HG02571 (cell line): ENCODE measurements at regions not wholly inside any gene's neighbourhood (a gene's known extent, or its start where the extent isn't known, plus 50 kb on each side); places are given as distances from the start of the nearest gene placed in this dataset.

Source experiments
- ATAC-seq: cut with Tn5 transposase; IDR thresholded peaks from one replicate; pipeline ENCODE4 v1.9.1; 2021; ENCODE audit warnings: mild to moderate bottlenecking, moderate library complexity; ENCODE audit not compliant: unreplicated experiment

DNA sequence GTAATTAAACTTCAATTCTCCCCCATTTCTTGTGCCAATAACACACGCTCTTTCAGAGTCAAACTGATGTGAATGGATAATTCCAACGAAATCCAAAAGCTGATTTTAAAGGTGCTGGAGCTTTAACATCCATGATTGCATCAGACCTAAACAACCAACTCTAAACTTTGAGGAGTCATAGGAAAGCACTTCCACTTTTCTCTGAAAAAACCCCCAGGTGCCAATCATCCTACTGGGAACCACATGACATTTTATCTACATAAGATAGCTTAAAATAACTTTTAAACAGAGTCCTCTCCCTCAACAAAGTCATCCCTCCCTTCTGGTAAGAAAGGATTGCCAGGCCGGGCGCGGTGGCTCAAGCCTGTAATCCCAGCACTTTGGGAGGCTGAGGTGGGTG is 167.7 kb upstream of the PDE10A start:
- no peak for ATAC-seq

DNA sequence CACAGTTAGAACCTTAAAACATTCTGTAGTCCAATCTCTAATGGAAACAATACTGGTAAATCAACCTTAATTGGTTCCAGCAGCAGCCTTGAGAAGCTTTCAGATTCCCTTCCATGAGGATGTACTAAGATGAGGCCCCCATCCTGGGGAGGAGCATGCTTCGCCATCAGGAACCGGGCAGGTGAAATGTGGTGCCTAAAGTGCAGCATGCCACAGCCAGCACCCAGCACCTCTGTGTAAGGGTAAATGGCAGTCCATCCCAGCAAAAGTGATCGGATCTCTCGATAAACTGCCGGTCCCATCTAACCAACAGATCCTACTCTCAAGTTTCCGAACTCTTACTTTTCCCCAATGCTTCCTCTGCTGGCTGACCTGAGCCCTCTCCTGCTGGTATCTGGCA is 166.3 kb upstream of the PDE10A start:
- ATAC-seq: no peak

DNA sequence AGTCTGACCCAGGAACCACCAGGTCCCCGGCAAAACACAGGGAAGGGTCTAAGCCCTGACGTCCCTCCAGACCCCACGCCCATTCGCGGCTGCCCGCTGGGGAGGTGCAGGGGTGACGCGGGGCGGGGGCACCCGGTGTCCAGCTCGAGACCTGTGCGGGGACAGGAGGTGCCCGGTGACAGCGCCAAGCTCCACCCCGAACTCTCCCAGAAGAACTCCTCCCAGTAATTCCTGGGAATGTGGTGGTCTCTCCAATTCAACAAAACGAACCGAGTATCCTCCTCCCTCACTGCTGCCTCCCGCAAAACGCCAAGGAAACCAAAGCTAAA is 164.1 kb upstream of the PDE10A start:
- no peak for ATAC-seq

DNA sequence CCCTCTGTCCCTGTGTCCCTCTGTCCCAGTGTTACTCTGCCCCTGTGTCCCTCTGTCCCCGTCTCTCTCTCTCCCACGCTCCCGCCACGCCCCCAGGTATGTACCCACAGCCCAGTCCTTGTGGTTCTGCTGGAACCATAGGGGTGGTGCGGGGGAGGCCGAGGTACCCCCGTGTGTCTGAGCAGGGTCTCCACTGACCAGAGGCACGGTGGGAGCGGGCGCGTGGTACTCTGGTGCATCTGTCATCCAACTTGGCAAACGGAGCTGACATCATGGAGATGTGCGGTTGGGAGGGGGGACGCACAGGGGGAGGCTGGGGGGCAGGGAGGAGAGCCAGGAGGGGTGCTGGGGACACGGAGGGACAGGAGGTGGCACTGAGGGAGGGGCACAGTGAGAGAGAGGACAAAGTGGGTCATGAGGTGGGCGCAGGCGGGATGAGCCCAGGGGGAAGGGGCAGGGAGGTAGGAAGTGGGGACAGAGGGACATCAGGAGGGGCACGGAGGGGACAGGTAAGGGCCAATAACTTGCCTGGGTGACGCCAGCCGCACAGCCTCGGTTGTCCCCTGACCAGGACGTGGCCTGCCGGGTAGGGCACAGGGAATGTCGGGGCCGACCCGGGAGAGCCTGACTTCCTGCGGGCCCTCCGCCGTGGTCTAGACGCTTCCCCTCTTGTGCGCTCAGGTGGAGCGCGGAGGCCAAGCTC is 163.6 kb upstream of the PDE10A start:
- no peak for ATAC-seq

DNA sequence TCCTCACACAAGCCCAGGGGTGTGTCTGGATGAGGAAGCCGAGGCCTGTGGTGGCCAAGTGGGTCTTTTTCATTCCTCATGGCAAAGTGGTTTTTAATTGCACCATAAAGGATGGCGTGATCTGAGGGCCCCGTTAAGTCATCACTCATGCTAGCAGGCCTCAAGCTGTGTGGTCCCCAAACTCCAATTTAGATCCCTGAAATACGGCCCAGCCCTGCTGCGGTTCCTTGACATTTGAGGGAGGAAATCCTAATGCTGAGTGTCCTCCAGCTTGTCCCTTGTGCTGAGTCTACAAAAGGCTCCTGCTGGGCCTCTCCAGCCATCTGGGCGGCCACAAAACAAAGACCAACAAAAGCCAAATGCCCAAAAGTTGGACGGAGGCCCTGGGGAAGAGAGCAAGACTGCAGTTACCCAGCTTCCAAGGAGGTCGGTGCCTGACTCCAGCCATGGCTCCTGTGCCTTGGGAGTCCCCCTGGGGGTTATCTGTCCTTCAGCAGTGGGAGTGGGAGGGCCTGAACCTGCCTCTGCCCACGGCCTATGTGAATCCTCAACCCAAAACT is 162.3 kb upstream of the PDE10A start:
- ATAC-seq: no peak

DNA sequence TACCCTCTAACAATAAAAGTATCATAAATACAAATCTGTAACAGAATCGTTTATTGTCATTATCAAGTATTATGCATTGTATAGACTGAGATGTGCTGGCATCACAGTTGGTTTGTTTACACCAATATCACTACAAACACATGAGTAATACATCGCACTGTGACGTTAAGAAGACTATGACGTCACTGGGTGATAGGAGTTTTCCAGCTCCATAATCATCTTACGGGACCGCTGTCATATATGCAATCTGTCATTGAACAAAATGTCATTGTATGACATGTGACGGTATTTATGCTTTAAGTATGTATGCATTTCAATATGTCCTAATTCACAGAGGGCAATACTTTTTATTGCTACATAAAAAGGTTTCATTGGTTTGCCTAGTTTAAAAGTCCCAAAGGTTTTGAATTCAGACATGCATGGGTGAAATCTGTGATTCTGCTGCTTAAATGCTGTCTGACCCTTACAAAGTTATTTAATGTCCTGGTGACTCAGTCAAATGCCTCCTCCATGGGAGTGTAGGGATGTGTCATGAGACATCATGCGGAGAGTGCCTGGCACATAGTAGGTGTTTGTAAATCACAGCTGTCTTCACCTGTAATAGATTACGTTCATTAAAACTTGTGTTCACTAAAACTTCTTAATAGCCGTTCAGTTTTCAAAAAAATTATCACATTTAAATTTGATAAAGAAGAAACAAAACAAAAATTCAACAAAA is 160.7 kb upstream of the PDE10A start:
- no peak for ATAC-seq

DNA sequence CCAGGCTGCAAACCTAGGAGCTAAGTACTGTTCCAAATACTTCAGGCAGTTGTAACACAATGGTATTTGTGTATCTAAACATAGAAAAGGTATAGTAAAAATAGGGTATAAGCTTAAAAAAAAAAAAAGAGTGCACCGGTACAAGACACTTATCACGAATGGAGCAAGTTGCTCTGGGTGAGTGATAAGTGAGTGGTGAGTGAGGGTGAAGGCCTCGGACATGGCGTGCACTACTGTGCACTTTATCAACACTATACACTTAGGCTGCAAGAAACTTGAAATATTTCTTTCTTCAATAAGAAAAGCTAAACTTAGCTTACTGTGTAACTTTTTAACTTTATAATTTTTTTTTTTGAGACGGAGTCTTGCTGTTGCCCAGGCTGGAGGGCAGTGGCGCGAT is 159.5 kb upstream of the PDE10A start:
- no peak for ATAC-seq

DNA sequence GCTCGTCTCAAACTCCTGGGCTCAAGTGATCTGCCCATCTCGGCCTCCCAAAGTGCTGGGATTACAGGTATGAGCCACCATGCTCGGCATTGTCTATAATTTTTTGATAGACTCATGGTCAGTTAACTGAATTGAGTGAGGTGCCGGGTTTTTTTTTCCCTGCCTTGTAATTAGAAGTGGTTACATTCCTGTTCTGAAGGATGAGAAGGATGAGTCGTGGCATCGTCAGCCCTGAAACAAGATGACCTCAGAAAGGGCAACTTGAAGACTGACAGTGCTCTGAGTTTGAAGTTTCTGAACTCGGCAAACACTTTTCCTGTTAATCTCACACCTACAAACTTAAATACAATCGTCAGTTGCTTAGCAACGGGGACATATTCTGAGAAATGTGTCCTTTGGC is 158.7 kb upstream of the PDE10A start:
- ATAC-seq: no peak

DNA sequence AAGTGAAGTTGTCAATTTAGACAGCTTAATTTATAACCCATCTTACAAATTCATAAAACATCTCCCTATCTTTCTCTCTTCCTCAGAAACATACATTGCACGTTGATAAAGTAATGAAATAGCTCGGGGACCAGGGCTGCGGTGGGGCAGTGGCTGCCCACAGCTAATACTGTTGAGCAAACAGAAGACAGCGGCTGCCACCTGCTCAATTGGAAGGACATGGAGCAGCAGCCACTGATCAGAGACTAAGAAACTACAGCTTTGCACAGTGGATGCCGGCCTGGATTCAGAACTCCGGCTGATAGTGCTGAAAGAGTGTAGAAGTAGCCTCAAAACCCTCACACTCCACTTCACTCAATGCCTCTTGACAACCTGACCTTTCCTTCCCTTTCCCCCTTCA is 157.9 kb upstream of the PDE10A start:
- no peak for ATAC-seq

DNA sequence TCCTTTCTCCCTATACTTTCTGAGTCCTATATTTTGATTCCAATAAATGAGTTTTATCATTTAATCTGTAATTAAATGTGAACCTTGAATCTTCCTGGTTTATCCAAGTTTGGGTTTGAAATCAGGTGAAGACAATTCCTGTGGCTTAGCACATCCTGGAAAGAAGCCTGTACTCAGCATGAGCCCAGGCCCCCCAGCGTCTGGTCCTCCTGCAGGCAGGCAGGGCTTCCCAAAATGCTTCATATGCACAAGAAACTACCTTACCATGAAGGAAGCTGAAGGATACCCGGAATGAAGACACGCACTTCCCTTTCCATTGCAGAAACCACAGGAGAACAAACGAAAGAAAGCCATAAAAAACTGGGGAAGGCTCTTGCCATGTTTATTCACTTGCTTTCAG is 157.4 kb upstream of the PDE10A start:
- no peak for ATAC-seq

DNA sequence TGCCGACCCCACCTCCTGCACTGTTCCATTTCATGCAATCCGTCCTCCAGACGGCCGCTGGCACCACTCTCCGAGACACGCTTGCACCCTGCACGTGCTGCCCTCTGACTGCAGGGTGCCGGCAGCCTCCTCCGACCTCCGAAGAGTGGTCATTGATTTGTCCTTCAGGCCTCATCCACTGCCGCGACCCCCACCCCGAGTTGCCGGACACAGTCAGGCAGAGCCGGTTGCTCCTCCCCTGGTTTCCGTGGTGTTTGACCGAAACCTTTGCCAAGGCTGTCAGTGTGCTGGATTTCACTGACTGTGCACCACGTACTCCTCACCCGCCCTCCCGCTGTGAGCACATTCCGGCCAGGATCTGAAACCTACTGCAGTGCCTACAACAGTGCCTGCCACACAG is 156.4 kb upstream of the PDE10A start:
- no peak for ATAC-seq

DNA sequence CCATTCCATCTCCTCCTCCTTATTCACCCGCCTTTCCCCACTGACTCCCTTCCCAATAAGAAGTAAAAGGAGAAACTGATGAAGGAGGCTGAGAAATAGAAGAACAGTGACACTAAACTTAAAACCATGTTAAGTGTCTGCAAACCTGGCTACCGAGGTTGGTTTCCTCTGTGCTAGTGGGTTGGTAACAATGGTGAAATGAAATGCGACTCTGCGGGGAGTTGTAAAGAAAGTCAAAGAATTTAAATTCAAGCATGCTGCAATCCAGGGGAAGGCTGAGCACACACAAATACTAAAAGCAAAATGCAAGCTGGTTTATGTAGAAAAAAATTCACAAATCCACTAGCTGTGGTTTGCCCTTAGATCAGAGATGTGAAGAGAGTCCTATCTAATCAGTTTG is 155.2 kb upstream of the PDE10A start:
- no peak for ATAC-seq

DNA sequence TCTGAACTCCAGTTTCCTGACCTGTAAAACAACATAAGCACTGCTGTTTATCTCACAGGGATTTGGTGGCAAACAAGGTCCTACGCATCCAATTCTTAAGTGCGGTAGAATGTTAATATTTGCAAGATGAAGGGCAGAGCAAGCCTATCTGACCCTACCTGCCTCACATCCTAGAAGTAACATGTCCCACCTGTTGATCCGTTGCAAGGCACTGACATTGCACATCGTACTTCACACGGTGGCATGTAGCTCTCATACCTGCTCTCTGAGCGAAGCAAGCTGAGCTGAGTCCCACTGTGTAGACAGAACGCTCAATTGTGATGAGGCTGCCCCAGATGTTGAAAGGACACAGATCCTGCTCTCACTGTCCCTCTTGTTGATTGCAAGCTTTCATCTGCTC is 154.7 kb upstream of the PDE10A start:
- ATAC-seq: no peak

DNA sequence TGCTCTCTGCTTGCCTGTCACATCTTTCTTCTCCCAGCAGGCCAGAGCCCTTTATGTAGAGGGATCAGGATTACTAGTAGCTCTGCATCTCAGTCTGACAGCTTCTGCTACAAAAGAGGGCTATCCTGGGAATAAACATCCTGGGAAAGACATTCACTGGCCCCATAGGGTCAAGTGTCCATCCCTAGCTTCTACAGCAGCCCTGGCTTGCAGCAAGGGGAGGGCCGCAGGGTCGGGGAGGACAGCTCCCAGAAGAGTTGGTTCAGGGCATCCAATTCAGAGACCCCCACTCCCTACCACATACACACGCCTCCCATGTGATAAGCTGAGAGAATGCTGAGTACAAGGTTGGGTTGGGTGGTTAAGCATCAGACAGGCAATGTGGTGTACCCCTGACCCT is 154.1 kb upstream of the PDE10A start:
- ATAC-seq: no peak

DNA sequence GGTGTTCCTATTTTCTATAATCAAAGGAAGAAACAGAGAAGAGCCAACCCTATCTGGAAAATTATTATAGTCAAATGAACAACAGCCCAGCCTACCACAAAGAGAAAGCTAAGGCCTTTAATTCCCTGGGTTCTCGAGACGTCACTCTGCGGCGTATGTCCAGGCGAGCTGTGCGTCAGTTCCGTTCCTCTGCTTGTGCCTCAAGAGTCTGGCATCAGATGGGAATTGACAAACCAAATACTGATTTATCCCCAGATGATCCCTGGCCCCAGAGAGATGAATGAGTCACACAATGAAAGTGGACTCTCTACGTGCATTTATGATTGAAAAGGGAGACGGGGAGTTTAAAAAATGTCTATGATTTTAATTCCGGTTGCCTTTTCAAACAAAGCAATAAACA is 151.6 kb upstream of the PDE10A start:
- no peak for ATAC-seq

DNA sequence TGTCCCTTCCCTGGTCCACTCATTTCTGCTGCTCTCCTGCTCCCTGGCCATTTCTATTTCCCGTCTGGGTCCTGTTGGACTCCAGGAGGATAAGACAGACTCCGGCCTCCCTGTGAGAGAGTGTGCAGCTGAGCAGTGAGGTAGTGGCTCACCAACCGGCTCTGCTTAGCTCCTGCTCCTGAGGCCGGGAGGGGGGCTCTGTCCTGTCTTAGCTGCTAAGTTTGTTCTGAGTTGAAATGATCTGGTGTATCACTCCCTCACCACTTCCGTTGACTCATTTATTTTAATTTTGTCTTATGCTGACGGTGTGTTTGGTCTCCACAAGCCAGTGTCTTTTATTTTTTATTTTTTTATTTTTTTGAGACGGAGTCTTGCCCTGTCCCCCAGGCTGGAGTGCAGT is 148.5 kb upstream of the PDE10A start:
- no peak for ATAC-seq

DNA sequence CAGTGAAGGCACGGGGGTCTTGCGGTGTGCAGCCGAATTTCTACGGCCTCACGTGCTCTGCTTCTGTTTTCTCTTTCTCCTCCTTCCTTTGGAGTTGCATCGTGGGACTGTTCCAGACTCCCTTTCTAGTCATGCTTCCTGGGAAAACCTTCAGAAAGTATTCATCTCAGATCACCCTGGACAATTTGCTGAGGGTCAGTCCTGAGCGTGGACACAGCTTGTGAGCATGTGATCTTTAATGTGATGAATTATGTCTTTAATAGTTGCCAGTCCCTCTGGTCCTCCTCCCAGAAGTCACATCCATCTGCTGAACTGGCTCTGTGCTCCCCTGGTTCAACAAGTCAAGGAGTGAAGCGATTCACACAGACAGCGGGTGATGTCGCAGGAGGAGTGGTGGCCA is 145.0 kb upstream of the PDE10A start:
- no peak for ATAC-seq

DNA sequence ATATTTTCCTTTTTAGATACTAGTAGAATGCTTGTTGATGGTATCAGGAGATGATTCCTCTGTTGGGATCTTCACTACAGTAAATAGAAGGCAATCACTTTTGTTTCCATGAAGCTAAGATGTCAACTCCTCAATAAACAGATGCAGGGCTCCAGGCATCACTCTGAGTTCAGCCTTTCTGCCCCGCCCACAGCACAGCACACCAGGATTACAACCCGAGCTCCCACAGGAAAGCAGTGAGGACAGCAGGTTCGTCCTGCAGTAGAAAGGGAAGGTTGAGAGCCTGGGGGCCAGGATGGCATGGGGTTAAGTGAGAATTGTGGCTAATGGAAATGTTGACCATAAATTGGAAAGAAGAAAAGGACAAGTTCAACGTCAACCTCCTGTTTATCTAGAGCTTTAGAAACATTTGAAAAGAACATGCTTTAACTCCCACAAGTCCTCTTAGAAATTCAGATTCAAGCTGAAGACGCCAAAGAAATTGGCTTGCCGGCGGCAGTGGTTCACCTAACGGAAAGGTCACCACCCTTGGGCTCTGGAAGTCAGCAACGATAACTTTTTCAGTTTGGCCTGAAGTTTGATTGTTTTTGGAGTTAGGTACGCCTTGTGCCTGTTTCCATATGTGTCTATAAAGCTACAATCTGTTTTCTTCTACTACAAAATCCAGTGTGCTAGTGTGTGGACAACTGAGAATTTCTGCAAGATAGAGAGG is 144.4 kb upstream of the PDE10A start:
- ATAC-seq: no peak

DNA sequence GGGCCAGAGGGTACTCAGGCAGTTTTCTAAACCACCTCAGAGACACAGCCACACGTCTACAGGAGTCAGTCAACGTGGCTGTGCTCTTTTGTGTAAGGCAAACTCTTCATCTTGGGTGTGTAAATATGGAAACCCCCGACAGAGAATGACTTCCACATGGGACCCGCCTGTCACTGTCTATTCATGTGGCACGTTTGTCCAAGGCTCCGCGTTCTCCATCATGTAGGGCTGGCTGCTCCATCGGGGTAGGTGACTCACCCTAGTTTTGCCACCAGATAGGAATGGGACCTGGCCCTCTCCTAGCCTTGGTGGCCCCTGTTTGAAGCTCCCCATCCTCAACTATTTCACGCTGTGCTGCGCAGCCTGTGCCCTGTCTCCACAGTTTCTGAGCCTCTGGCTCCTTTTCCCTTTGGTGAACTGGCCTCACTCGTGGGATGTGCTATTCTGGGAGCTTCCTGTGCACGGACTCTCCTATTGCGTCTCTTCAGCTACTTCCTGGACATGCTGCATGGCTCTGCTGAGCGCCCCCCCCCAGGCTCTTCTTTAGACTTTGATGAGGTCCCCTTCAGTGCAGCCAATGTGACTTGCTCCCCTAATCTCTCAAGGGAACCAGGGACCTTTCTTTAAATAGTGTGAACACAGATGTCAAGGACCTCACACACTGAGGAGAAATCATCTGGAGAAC is 143.2 kb upstream of the PDE10A start:
- ATAC-seq: no peak

DNA sequence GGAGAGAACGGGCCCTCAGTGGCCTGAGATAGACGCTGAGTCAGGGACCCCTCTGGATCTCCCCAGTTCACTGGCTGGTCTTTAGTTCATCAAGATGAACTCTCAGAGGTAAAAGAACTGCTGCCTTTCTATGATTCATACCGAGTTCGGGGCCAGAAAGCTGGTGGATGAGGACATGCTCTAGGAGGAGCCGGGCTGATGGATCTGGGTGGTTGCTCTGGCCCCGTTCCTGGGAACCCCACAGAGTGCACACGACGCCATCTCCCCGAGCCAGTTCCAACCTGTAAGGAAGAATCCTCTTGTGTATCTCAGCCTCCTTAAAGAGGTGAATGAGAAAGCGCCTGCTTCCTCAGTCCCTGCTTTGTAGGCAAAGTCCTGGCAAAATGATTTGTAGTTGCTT is 142.6 kb upstream of the PDE10A start:
- no peak for ATAC-seq

DNA sequence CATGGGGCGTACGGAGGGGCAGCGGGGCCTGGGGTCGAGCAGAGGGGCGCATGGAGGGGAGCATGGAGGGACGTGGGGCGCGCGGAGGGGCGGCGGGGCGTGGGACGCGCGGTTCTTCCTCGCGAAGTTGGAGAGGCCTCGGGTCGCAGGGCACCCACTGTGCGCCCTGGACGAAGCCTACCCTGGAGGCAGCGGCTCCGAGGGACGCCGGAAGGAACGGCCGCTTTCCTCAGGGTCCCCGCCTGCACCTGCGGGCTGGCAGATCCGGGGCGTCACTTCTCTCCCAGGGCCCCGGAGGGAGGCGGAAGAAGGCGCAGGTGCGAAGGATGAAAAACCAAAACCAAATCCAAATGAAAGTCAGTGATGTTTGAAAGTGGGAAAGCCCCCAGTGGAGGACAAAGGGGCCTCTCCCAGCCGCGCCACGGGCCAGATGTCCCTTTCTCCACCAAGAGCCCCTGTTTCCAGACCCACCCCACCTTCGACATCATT is 142.1 kb upstream of the PDE10A start:
- no peak for ATAC-seq
